Muscle layer of duodenum (tissue), 2 donors: ENCODE measurements at regions not wholly inside any gene's neighbourhood (a gene's known extent, or its start where the extent isn't known, plus 50 kb on each side); places are given as distances from the start of the nearest gene placed in this dataset.

Experiments
- H3K27ac ChIP-seq: one replicate; pipeline ENCODE4 v1.7.0; 2013; ENCODE audit warnings: mild to moderate bottlenecking, low read length
- H3K27me3 ChIP-seq: one replicate; pipeline ENCODE4 v1.7.0; 2013; ENCODE audit warnings: low read depth, mild to moderate bottlenecking, control low read depth, low read length
- H3K36me3 ChIP-seq, 2 donors: one replicate each; pipeline ENCODE4 v1.7.0; 2013; ENCODE audit warnings: low read length in 2 of 2, control low read depth in 1 of 2, mild to moderate bottlenecking in 1 of 2; ENCODE audit not compliant: insufficient read depth in 2 of 2, control insufficient read depth in 1 of 2
- H3K4me1 ChIP-seq, 2 donors: one replicate each; pipeline ENCODE4 v1.7.0; 2013; ENCODE audit warnings: low read length in 2 of 2, mild to moderate bottlenecking in 2 of 2, control low read depth in 1 of 2, moderate library complexity in 1 of 2; ENCODE audit not compliant: insufficient read depth in 2 of 2, control insufficient read depth in 1 of 2
- H3K4me3 ChIP-seq, 2 donors: one replicate each; pipeline ENCODE4 v1.7.0; 2013; ENCODE audit warnings: low read length in 2 of 2, low read depth in 1 of 2, mild to moderate bottlenecking in 1 of 2
- H3K9me3 ChIP-seq, 2 donors: one replicate each; pipeline ENCODE4 v1.7.0; 2013; ENCODE audit warnings: low read length in 2 of 2, control low read depth in 1 of 2, mild to moderate bottlenecking in 1 of 2; ENCODE audit not compliant: control insufficient read depth in 1 of 2
- donor health status: healthy.

GRCh38 chr2:194735837-194736542, 921.0 kb upstream of the SLC39A10 start:
- Histone ChIP-seq H3K27ac (no peak overlapping the region), H3K27me3 (no peaks in the 10 kb centered on the region), H3K9me3 (no peaks in the 10 kb centered on the region), H3K4me1 (no peaks in the 10 kb centered on the region), H3K36me3 (no peaks in the 10 kb centered on the region), H3K4me3 (no peak overlapping the region)

- Histone ChIP-seq H3K9me3 (no peaks in the 10 kb centered on the region), H3K4me1 (no peaks in the 10 kb centered on the region), H3K36me3 (no peaks in the 10 kb centered on the region), H3K4me3 (no peak overlapping the region), H3K27ac (no peak overlapping the region), H3K27me3 (no peaks in the 10 kb centered on the region)
Observed at GRCh38 chr2:194730266-194730665, 926.8 kb upstream of the SLC39A10 start.

- H3K27me3 ChIP-seq, result no peaks in the 10 kb centered on the region
- peaks cover 0 to 3% of the 10 kb centered on the region in 2 donors for H3K9me3 ChIP-seq
- H3K36me3 ChIP-seq, result no peaks in the 10 kb centered on the region
- H3K4me3 ChIP-seq, result no peak overlapping the region
- no peak overlapping the region for H3K27ac ChIP-seq
- H3K4me1 ChIP-seq, result no peaks in the 10 kb centered on the region
Observed at GRCh38 chr2:194725169-194725568, 931.9 kb upstream of the SLC39A10 start.

- Histone ChIP-seq H3K36me3 (no peaks in the 10 kb centered on the region), H3K4me1 (no peaks in the 10 kb centered on the region), H3K27me3 (no peaks in the 10 kb centered on the region), H3K4me3 (no peak overlapping the region), H3K9me3 (peaks cover 0 to 3% of the 10 kb centered on the region in 2 donors), H3K27ac (no peak overlapping the region)
Observed at GRCh38 chr2:194723446-194723845, 933.6 kb upstream of the SLC39A10 start.

- no peaks in the 10 kb centered on the region for H3K4me1 ChIP-seq
- H3K27me3 ChIP-seq, result no peaks in the 10 kb centered on the region
- H3K9me3 ChIP-seq, result peaks cover 0 to 3% of the 10 kb centered on the region in 2 donors
- no peak overlapping the region for H3K27ac ChIP-seq
- no peaks in the 10 kb centered on the region for H3K36me3 ChIP-seq
- H3K4me3 ChIP-seq, result no peak overlapping the region
Observed at GRCh38 chr2:194721227-194721626, 935.8 kb upstream of the SLC39A10 start.

- peaks cover 0 to 3% of the 10 kb centered on the region in 2 donors for H3K9me3 ChIP-seq
- H3K36me3 ChIP-seq, result no peaks in the 10 kb centered on the region
- H3K4me1 ChIP-seq, result no peaks in the 10 kb centered on the region
- no peak overlapping the region for H3K4me3 ChIP-seq
- H3K27me3 ChIP-seq, result no peaks in the 10 kb centered on the region
- H3K27ac ChIP-seq, result no peak overlapping the region
Observed at GRCh38 chr2:194720462-194720861, 936.6 kb upstream of the SLC39A10 start.

GRCh38 chr2:194718881-194719280, 938.1 kb upstream of the SLC39A10 start:
- Histone ChIP-seq H3K27ac (no peak overlapping the region), H3K9me3 (peaks cover 0 to 3% of the 10 kb centered on the region in 2 donors), H3K36me3 (no peaks in the 10 kb centered on the region), H3K4me1 (no peaks in the 10 kb centered on the region), H3K4me3 (no peak overlapping the region), H3K27me3 (no peaks in the 10 kb centered on the region)

- Histone ChIP-seq H3K9me3 (no peaks in the 10 kb centered on the region), H3K27me3 (no peaks in the 10 kb centered on the region)
Observed at GRCh38 chr2:194714541-194714940, 942.5 kb upstream of the SLC39A10 start.

GRCh38 chr2:194709840-194710239, 947.2 kb upstream of the SLC39A10 start:
- Histone ChIP-seq H3K27me3 (no peaks in the 10 kb centered on the region), H3K4me3 (no peak overlapping the region), H3K27ac (no peak overlapping the region), H3K36me3 (no peaks in the 10 kb centered on the region), H3K4me1 (no peaks in the 10 kb centered on the region), H3K9me3 (no peaks in the 10 kb centered on the region)

More at GRCh38 chr2:194714541-194714940, 942.5 kb upstream of the SLC39A10 start:
- H3K4me1 ChIP-seq, result no peaks in the 10 kb centered on the region
- H3K27ac ChIP-seq, result no peak overlapping the region
- no peaks in the 10 kb centered on the region for H3K36me3 ChIP-seq
- no peak overlapping the region for H3K4me3 ChIP-seq

GRCh38 chr2:194706179-194706578, 950.8 kb upstream of the SLC39A10 start:
- no peaks in the 10 kb centered on the region for H3K27me3 ChIP-seq
- no peak overlapping the region for H3K27ac ChIP-seq
- H3K9me3 ChIP-seq, result no peaks in the 10 kb centered on the region
- no peaks in the 10 kb centered on the region for H3K4me1 ChIP-seq
- no peak overlapping the region for H3K4me3 ChIP-seq
- no peaks in the 10 kb centered on the region for H3K36me3 ChIP-seq

- Histone ChIP-seq H3K4me1 (no peaks in the 10 kb centered on the region), H3K4me3 (no peak overlapping the region), H3K27ac (no peak overlapping the region), H3K9me3 (no peaks in the 10 kb centered on the region), H3K27me3 (no peaks in the 10 kb centered on the region), H3K36me3 (no peaks in the 10 kb centered on the region)
Observed at GRCh38 chr2:194705398-194705797, 951.6 kb upstream of the SLC39A10 start.

GRCh38 chr2:194700726-194701125, 956.3 kb upstream of the SLC39A10 start:
- H3K27me3 ChIP-seq, result no peaks in the 10 kb centered on the region
- H3K4me3 ChIP-seq, result no peak overlapping the region
- H3K36me3 ChIP-seq, result no peaks in the 10 kb centered on the region
- no peaks in the 10 kb centered on the region for H3K9me3 ChIP-seq
- no peaks in the 10 kb centered on the region for H3K4me1 ChIP-seq
- H3K27ac ChIP-seq, result no peak overlapping the region
